Gastroesophageal sphincter (tissue), 3 donors: ENCODE measurements at regions not wholly inside any gene's neighbourhood (a gene's known extent, or its start where the extent isn't known, plus 50 kb on each side); places are given as distances from the start of the nearest gene placed in this dataset.

ENCODE experiments used
- CTCF ChIP-seq, 4 experiments: fragments of 200-600 bp in 2 of 4; fragments of 450-650 bp in 2 of 4; sonication (generic) in 1 of 4; IDR thresholded peaks; one replicate each; pipeline ENCODE4 v1.5.1; 2017 to 2019; ENCODE audit warnings: antibody characterized with exemption in 4 of 4, mild to moderate bottlenecking in 2 of 4, moderate library complexity in 2 of 4
- POLR2A ChIP-seq, 2 donors: fragments of 450-650 bp; IDR thresholded peaks; one replicate each; pipeline ENCODE4 v1.6.1; 2017; ENCODE audit warnings: antibody characterized with exemption in 2 of 2, mild to moderate bottlenecking in 2 of 2, moderate library complexity in 1 of 2
- POLR2AphosphoS5 ChIP-seq: sonication (generic); formaldehyde crosslinking; IDR thresholded peaks from one replicate; pipeline ENCODE4 v1.6.1; 2017; ENCODE audit warnings: antibody characterized with exemption

- no peak for TF ChIP-seq POLR2A (IDR thresholded peaks at IDR 0.05)
- TF ChIP-seq CTCF (IDR thresholded peaks at IDR 0.05) = no peak
- TF ChIP-seq POLR2AphosphoS5 = no peak
Measured at GRCh38 chr5:36552651-36553393, 53.6 kb upstream of the SLC1A3 start.
